ENCODE measurements at regions not wholly inside any gene's neighbourhood (a gene's known extent, or its start where the extent isn't known, plus 50 kb on each side); places are given as distances from the start of the nearest gene placed in this dataset.
"Not testable (repeated sequence)": the region's sequence is repeated elsewhere in the genome, so short reads cannot be mapped to it uniquely, and the experiment has no call there.

- H3K36me3 Mint-ChIP-seq; H3K27me3 Mint-ChIP-seq (ENCODE audit: low read depth in 3 of 3); H3K9me3 ChIP-seq (replicated peaks in 1 of 2; ENCODE audit: control insufficient read depth in 1 of 2, insufficient read depth in 1 of 2, low read length in 2 of 2): not testable (repeated sequence)
Observed at GRCh38 chr15:20253047-20253615, 288.5 kb downstream of the GOLGA6L6 start.

GRCh38 chr15:20252040-20252439 lies 289.6 kb downstream of the GOLGA6L6 start:
- H3K4me3 Mint-ChIP-seq; H2AFZ ChIP-seq (ENCODE audit: insufficient read depth, low read depth, low read length, poor library complexity, severe bottlenecking); H3K27me3 ChIP-seq (ENCODE audit: control insufficient read depth in 2 of 2, insufficient read depth in 2 of 2, low read length in 2 of 2); H3K4me3 ChIP-seq (replicated peaks in 1 of 3; ENCODE audit: low read depth in 2 of 3, low read length in 3 of 3); H4K20me1 ChIP-seq (ENCODE audit: insufficient read depth, low read length); H3K27ac Mint-ChIP-seq; H3K27me3 Mint-ChIP-seq (ENCODE audit: low read depth in 3 of 3); H3K9me3 ChIP-seq (replicated peaks in 1 of 2; ENCODE audit: control insufficient read depth in 1 of 2, insufficient read depth in 1 of 2, low read length in 2 of 2); H3K79me2 ChIP-seq (ENCODE audit: insufficient read depth, low read length); H3K36me3 ChIP-seq (replicated peaks in 1 of 2; ENCODE audit: control insufficient read depth in 1 of 2, insufficient read depth in 2 of 2, low read length in 2 of 2); H3K36me3 Mint-ChIP-seq; H3K4me1 Mint-ChIP-seq; H3K9ac ChIP-seq (ENCODE audit: insufficient read depth, low read length, poor library complexity, severe bottlenecking); H3K4me2 ChIP-seq (replicated peaks; ENCODE audit: extremely low read depth, low read length, poor library complexity, severe bottlenecking); H3K27ac ChIP-seq (ENCODE audit: low read depth in 1 of 2, low read length in 2 of 2); DNase-seq; intact Hi-C loops (cut with micrococcal nuclease); H3K4me1 ChIP-seq (ENCODE audit: control insufficient read depth in 1 of 2, insufficient read depth in 2 of 2, low read length in 2 of 2): not testable (repeated sequence)
- H3K9me3 Mint-ChIP-seq, result peaks cover 0 to 22% (median 16%) of the 10 kb centered on the region in 7 donors
- WGBS (ENCODE audit: insufficient coverage), result 92% methylated on average over 6 of the region's 7 CpGs

More at GRCh38 chr15:20253047-20253615, 288.5 kb downstream of the GOLGA6L6 start:
- peaks cover 0 to 24% (median 18%) of the 10 kb centered on the region in 7 donors for H3K9me3 Mint-ChIP-seq
- 68% methylated on average over 2 of the region's 2 CpGs for WGBS (ENCODE audit: insufficient coverage)
- H3K4me3 Mint-ChIP-seq; DNase-seq; H3K4me3 ChIP-seq (replicated peaks in 1 of 3; ENCODE audit: low read depth in 2 of 3, low read length in 3 of 3); H3K4me1 ChIP-seq (ENCODE audit: control insufficient read depth in 1 of 2, insufficient read depth in 2 of 2, low read length in 2 of 2); H4K20me1 ChIP-seq (ENCODE audit: insufficient read depth, low read length); H3K9ac ChIP-seq (ENCODE audit: insufficient read depth, low read length, poor library complexity, severe bottlenecking); H3K4me2 ChIP-seq (replicated peaks; ENCODE audit: extremely low read depth, low read length, poor library complexity, severe bottlenecking); H3K36me3 ChIP-seq (replicated peaks in 1 of 2; ENCODE audit: control insufficient read depth in 1 of 2, insufficient read depth in 2 of 2, low read length in 2 of 2); H3K79me2 ChIP-seq (ENCODE audit: insufficient read depth, low read length); H3K27ac ChIP-seq (ENCODE audit: low read depth in 1 of 2, low read length in 2 of 2); H2AFZ ChIP-seq (ENCODE audit: insufficient read depth, low read depth, low read length, poor library complexity, severe bottlenecking); H3K27ac Mint-ChIP-seq; intact Hi-C loops (cut with micrococcal nuclease); H3K4me1 Mint-ChIP-seq; H3K27me3 ChIP-seq (ENCODE audit: control insufficient read depth in 2 of 2, insufficient read depth in 2 of 2, low read length in 2 of 2): not testable (repeated sequence)

DNA sequence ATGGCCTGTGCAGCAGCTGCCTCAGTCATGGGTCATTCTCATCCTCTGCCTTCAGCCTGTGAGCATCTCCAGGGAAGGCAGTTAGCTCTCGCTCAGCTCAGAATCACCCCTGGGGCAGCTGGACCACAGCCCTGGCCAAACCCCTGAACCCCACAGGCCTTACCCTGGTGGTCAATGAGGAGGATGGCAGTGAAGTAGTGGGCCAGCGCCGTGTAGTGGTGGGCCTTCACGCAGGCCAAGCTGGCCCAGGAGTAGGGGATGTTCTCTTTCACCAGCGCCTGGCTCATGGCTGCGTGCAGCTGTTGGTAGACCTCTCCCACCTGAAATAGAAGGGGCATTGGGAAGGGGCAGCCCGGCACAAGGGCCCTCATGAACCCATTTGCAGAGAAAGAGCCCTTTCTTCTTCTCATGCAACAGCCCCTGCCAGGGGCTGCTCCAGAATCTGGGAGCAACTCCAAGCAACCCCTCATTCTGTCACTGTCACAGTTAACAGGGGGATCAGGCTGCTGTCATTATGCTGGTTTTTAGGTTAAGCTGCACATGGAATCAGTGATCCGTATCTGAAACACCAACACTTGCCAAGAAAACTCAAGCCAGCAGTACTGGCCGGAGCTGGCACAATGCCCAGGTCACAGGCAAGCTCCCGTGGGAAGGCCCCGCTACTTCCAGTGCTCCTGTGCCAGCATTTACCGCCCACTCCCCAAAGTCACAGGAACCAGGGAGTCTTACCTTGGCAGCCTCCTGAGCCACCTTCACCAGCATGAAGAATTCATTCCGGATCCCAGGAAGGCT lies 290.2 kb downstream of the GOLGA6L6 start:
- not testable (repeated sequence) for H3K27me3 Mint-ChIP-seq (ENCODE audit: low read depth in 3 of 3)
- 91% methylated on average over 8 of the region's 13 CpGs for WGBS (ENCODE audit: insufficient coverage)

GRCh38 chr15:20250206-20250605 lies 291.4 kb downstream of the GOLGA6L6 start:
- H3K9me3 ChIP-seq (replicated peaks in 1 of 2; ENCODE audit: control insufficient read depth in 1 of 2, insufficient read depth in 1 of 2, low read length in 2 of 2); H3K4me2 ChIP-seq (replicated peaks; ENCODE audit: extremely low read depth, low read length, poor library complexity, severe bottlenecking); H3K36me3 ChIP-seq (replicated peaks in 1 of 2; ENCODE audit: control insufficient read depth in 1 of 2, insufficient read depth in 2 of 2, low read length in 2 of 2); H3K27me3 Mint-ChIP-seq (ENCODE audit: low read depth in 3 of 3); H3K4me3 Mint-ChIP-seq; H3K27me3 ChIP-seq (ENCODE audit: control insufficient read depth in 2 of 2, insufficient read depth in 2 of 2, low read length in 2 of 2); intact Hi-C loops (cut with micrococcal nuclease); H3K27ac Mint-ChIP-seq; H3K36me3 Mint-ChIP-seq; H3K9ac ChIP-seq (ENCODE audit: insufficient read depth, low read length, poor library complexity, severe bottlenecking); H3K79me2 ChIP-seq (ENCODE audit: insufficient read depth, low read length); H4K20me1 ChIP-seq (ENCODE audit: insufficient read depth, low read length); H3K4me3 ChIP-seq (replicated peaks in 1 of 3; ENCODE audit: low read depth in 2 of 3, low read length in 3 of 3); H2AFZ ChIP-seq (ENCODE audit: insufficient read depth, low read depth, low read length, poor library complexity, severe bottlenecking); H3K4me1 ChIP-seq (ENCODE audit: control insufficient read depth in 1 of 2, insufficient read depth in 2 of 2, low read length in 2 of 2); DNase-seq; H3K4me1 Mint-ChIP-seq; H3K27ac ChIP-seq (ENCODE audit: low read depth in 1 of 2, low read length in 2 of 2): not testable (repeated sequence)
- WGBS (ENCODE audit: insufficient coverage), result 65% methylated on average over 2 of the region's 3 CpGs
- peaks cover 0 to 14% (median 11%) of the 10 kb centered on the region in 7 donors for H3K9me3 Mint-ChIP-seq

More for the DNA sequence above, 290.2 kb downstream of the GOLGA6L6 start:
- H3K27ac Mint-ChIP-seq; H4K20me1 ChIP-seq (ENCODE audit: insufficient read depth, low read length); H3K36me3 Mint-ChIP-seq; H3K9ac ChIP-seq (ENCODE audit: insufficient read depth, low read length, poor library complexity, severe bottlenecking); H3K36me3 ChIP-seq (replicated peaks in 1 of 2; ENCODE audit: control insufficient read depth in 1 of 2, insufficient read depth in 2 of 2, low read length in 2 of 2); H3K4me1 ChIP-seq (ENCODE audit: control insufficient read depth in 1 of 2, insufficient read depth in 2 of 2, low read length in 2 of 2); H3K9me3 ChIP-seq (replicated peaks in 1 of 2; ENCODE audit: control insufficient read depth in 1 of 2, insufficient read depth in 1 of 2, low read length in 2 of 2); intact Hi-C loops (cut with micrococcal nuclease); H3K4me3 Mint-ChIP-seq; H3K27ac ChIP-seq (ENCODE audit: low read depth in 1 of 2, low read length in 2 of 2); H2AFZ ChIP-seq (ENCODE audit: insufficient read depth, low read depth, low read length, poor library complexity, severe bottlenecking); H3K79me2 ChIP-seq (ENCODE audit: insufficient read depth, low read length); H3K27me3 ChIP-seq (ENCODE audit: control insufficient read depth in 2 of 2, insufficient read depth in 2 of 2, low read length in 2 of 2); DNase-seq; H3K4me2 ChIP-seq (replicated peaks; ENCODE audit: extremely low read depth, low read length, poor library complexity, severe bottlenecking); H3K4me1 Mint-ChIP-seq; H3K4me3 ChIP-seq (replicated peaks in 1 of 3; ENCODE audit: low read depth in 2 of 3, low read length in 3 of 3): not testable (repeated sequence)
- peaks cover 0 to 17% (median 11%) of the 10 kb centered on the region in 7 donors for H3K9me3 Mint-ChIP-seq

Measured in CD14-positive monocyte (primary cell).